ENCODE measurements at regions not wholly inside any gene's neighbourhood (a gene's known extent, or its start where the extent isn't known, plus 50 kb on each side); places are given as distances from the start of the nearest gene placed in this dataset.

DNA sequence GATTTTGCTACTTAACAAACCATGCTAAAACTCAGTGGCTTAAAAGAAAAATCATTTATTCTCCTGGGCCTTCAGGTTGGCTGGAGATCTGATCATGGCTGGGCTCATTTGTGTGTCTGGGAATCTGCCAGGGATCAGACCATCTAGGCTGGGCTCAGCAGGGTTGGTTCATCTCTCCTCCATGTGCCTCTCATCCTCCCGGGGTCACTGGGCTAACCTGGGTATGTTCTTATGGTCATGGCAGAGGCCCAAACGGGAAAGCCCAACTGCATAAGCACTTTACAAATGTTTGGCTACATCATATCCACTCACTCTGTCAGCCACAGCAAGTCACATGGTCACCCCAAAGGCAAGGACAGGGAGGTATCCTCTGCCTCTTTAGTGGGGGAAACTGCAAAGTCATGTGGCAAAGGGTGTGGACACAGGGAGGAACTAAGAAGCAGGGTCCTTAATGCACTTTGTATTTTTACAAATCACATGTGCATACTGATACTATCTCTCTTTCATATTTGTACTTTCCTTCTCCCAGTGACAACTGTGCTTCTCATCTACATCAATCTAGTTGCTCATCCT, 231.4 kb downstream of the BUB3 start:
- Histone ChIP-seq H3K27me3 (ENCODE audit: insufficient read depth, poor library complexity, severe bottlenecking) (no peaks in the 10 kb centered on the region), H3K27ac (replicated peaks) (no peak overlapping the region), H3K4me3 (replicated peaks; ENCODE audit: insufficient read depth, low read length) (no peak overlapping the region)
- no peak for TF ChIP-seq POLR2AphosphoS5 (IDR thresholded peaks at IDR 0.05; ENCODE audit: low read depth)
- no peak for TF ChIP-seq SPI1 (IDR thresholded peaks at IDR 0.05; ENCODE audit: borderline replicate concordance, low read depth)
- DNase-seq (ENCODE audit: low read depth in 1 of 2, low spot score in 1 of 2): no peak

- Histone ChIP-seq H3K4me3 (replicated peaks; ENCODE audit: insufficient read depth, low read length) (no peak overlapping the region), H3K27ac (replicated peaks) (no peak overlapping the region), H3K27me3 (ENCODE audit: insufficient read depth, poor library complexity, severe bottlenecking) (no peaks in the 10 kb centered on the region)
- TF ChIP-seq SPI1 (IDR thresholded peaks at IDR 0.05; ENCODE audit: borderline replicate concordance, low read depth): no peak
- TF ChIP-seq POLR2AphosphoS5 (IDR thresholded peaks at IDR 0.05; ENCODE audit: low read depth): no peak
- TF ChIP-seq CTCF (IDR thresholded peaks at IDR 0.05; ENCODE audit: insufficient read depth, low read length): no peak
- TF ChIP-seq, protein P1, sequence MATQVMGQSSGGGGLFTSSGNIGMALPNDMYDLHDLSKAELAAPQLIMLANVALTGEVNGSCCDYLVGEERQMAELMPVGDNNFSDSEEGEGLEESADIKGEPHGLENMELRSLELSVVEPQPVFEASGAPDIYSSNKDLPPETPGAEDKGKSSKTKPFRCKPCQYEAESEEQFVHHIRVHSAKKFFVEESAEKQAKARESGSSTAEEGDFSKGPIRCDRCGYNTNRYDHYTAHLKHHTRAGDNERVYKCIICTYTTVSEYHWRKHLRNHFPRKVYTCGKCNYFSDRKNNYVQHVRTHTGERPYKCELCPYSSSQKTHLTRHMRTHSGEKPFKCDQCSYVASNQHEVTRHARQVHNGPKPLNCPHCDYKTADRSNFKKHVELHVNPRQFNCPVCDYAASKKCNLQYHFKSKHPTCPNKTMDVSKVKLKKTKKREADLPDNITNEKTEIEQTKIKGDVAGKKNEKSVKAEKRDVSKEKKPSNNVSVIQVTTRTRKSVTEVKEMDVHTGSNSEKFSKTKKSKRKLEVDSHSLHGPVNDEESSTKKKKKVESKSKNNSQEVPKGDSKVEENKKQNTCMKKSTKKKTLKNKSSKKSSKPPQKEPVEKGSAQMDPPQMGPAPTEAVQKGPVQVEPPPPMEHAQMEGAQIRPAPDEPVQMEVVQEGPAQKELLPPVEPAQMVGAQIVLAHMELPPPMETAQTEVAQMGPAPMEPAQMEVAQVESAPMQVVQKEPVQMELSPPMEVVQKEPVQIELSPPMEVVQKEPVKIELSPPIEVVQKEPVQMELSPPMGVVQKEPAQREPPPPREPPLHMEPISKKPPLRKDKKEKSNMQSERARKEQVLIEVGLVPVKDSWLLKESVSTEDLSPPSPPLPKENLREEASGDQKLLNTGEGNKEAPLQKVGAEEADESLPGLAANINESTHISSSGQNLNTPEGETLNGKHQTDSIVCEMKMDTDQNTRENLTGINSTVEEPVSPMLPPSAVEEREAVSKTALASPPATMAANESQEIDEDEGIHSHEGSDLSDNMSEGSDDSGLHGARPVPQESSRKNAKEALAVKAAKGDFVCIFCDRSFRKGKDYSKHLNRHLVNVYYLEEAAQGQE (IDR thresholded peaks at IDR 0.05; ENCODE audit: insufficient replicate concordance, low read depth): no peak
- no peak for TF ChIP-seq GABPA (IDR thresholded peaks at IDR 0.05; ENCODE audit: low read depth)
- DNase-seq (ENCODE audit: low read depth in 1 of 2, low spot score in 1 of 2): no peak
Observed at GRCh38 chr10:123389520-123389919, 235.3 kb downstream of the BUB3 start.

GRCh38 chr10:123390332-123390731, 236.1 kb downstream of the BUB3 start:
- Histone ChIP-seq H3K4me3 (replicated peaks; ENCODE audit: insufficient read depth, low read length) (no peak overlapping the region), H3K27me3 (ENCODE audit: insufficient read depth, poor library complexity, severe bottlenecking) (no peaks in the 10 kb centered on the region), H3K27ac (replicated peaks) (no peak overlapping the region)
- no peak for TF ChIP-seq SPI1 (IDR thresholded peaks at IDR 0.05; ENCODE audit: borderline replicate concordance, low read depth)
- TF ChIP-seq GABPA (IDR thresholded peaks at IDR 0.05; ENCODE audit: low read depth): no peak
- TF ChIP-seq CTCF (IDR thresholded peaks at IDR 0.05; ENCODE audit: insufficient read depth, low read length): no peak
- TF ChIP-seq, protein P1 (IDR thresholded peaks at IDR 0.05; ENCODE audit: insufficient replicate concordance, low read depth): no peak
- no peak for TF ChIP-seq POLR2AphosphoS5 (IDR thresholded peaks at IDR 0.05; ENCODE audit: low read depth)
- no peak for DNase-seq (ENCODE audit: low read depth in 1 of 2, low spot score in 1 of 2)

DNA sequence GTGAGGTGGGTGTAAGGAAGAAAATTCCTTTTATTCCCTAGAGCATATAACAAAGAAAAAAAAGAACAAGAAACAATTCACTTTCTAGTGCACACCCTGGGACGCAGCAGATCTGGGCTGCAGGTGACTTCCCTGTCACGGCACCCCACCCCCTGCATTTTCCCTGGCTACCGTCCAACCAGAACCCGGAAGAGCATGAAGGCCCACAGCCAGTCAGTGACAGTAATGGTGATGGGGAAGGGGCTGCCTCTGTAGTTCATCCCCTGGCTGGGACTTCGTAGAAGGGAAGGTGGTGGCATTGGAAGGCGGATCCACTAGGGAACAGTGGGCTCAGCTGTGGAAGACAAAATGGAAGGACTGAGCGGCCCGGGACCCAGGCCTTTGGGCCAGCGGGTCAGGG, 236.7 kb downstream of the BUB3 start:
- DNase-seq (ENCODE audit: low read depth in 1 of 2, low spot score in 1 of 2): no peak
- H3K27ac ChIP-seq (replicated peaks): no peak overlapping the region
- no peak for TF ChIP-seq CTCF (IDR thresholded peaks at IDR 0.05; ENCODE audit: insufficient read depth, low read length)
- no peak for TF ChIP-seq SPI1 (IDR thresholded peaks at IDR 0.05; ENCODE audit: borderline replicate concordance, low read depth)
- no peak for TF ChIP-seq GABPA (IDR thresholded peaks at IDR 0.05; ENCODE audit: low read depth)
- TF ChIP-seq POLR2AphosphoS5 (IDR thresholded peaks at IDR 0.05; ENCODE audit: low read depth): no peak
- TF ChIP-seq, protein P1 (IDR thresholded peaks at IDR 0.05; ENCODE audit: insufficient replicate concordance, low read depth): no peak
- H3K4me3 ChIP-seq (replicated peaks; ENCODE audit: insufficient read depth, low read length): no peak overlapping the region
- no peaks in the 10 kb centered on the region for H3K27me3 ChIP-seq (ENCODE audit: insufficient read depth, poor library complexity, severe bottlenecking)
